Endothelial cell of umbilical vein (primary cell): ENCODE measurements at regions not wholly inside any gene's neighbourhood (a gene's known extent, or its start where the extent isn't known, plus 50 kb on each side); places are given as distances from the start of the nearest gene placed in this dataset.

Experiments
- BruUV-seq: library from RNA; stranded (reverse); fragments of 400-500 nt; replicated peaks from 2 replicates; lab custom pipeline; 2021; lab: Mats Ljungman, UMichigan
- CTCF ChIA-PET: fragments of 300-600, 350-600 bp; sonication (Branson Sonifier 250); formaldehyde crosslinking; loops from one replicate; lab custom pipeline; 2021; ENCODE audit warnings: antibody characterized with exemption, inconsistent platforms; lab: Charles Lee
- POLR2A ChIA-PET: fragments of 300-600, 350-600 bp; sonication (Branson Sonifier 250); formaldehyde crosslinking; loops from one replicate; lab custom pipeline; 2021; ENCODE audit warnings: antibody characterized with exemption, inconsistent platforms; lab: Charles Lee
- DNase-seq: peaks from one replicate; pipeline ENCODE4 v3.0.0-alpha.2; 2011; ENCODE audit warnings: low read depth, low spot score
- FAIRE-seq: peaks from 2 replicates; lab custom pipeline; 2011; peaks lifted over from hg19 to GRCh38; lab: Jason Lieb, UNC
- H2AFZ ChIP-seq: 2 replicates; pipeline ENCODE4 v1.6.0; 2012; ENCODE audit warnings: low read depth, low read length, control low read depth, inconsistent platforms
- H3K27ac ChIP-seq: 2 replicates; pipeline ENCODE4 v1.5.1; 2011; ENCODE audit warnings: low read depth, mild to moderate bottlenecking, control low read depth, low read length, moderate library complexity; ENCODE audit not compliant: insufficient read depth
- H3K27me3 ChIP-seq, 2 experiments: 2 replicates each; pipeline versions ENCODE4 v1.6.0 to v1.6.1; 2011; ENCODE audit warnings: low read length in 2 of 2, mixed read lengths in 1 of 2; ENCODE audit not compliant: control insufficient read depth in 2 of 2, insufficient read depth in 2 of 2
- H3K36me3 ChIP-seq, 2 experiments: 2 replicates in 1 of 2; 3 replicates in 1 of 2; pipeline ENCODE4 v1.5.1; 2011; ENCODE audit warnings: low read length in 2 of 2, mild to moderate bottlenecking in 1 of 2, moderate library complexity in 1 of 2; ENCODE audit not compliant: control insufficient read depth in 2 of 2, insufficient read depth in 2 of 2; ENCODE audit errors: extremely low read depth in 1 of 2
- H3K4me1 ChIP-seq: 3 replicates; pipeline ENCODE4 v1.5.1; 2011; ENCODE audit warnings: mild to moderate bottlenecking, low read length; ENCODE audit not compliant: control insufficient read depth, insufficient read depth; ENCODE audit errors: extremely low read depth
- H3K4me2 ChIP-seq: 2 replicates; pipeline ENCODE4 v1.6.1; 2011; ENCODE audit warnings: low read length, control low read depth, mixed read lengths; ENCODE audit not compliant: insufficient read depth
- H3K4me3 ChIP-seq, 3 experiments: fragments of 200-600 bp in 1 of 3; sonication (generic), shearing (Covaris generic) in 1 of 3; replicated peaks in 1 of 3; 2 replicates each; pipeline ENCODE4 v1.5.1; 2011 to 2016; ENCODE audit warnings: control low read depth in 3 of 3, low read length in 3 of 3, mild to moderate bottlenecking in 2 of 3, inconsistent platforms in 1 of 3, low read depth in 1 of 3, moderate library complexity in 1 of 3; ENCODE audit not compliant: insufficient read depth in 1 of 3
- H3K79me2 ChIP-seq: 2 replicates; pipeline ENCODE4 v1.6.0; 2012; ENCODE audit warnings: low read length, inconsistent platforms; ENCODE audit not compliant: control insufficient read depth, insufficient read depth
- H3K9ac ChIP-seq: replicated peaks from 2 replicates; pipeline ENCODE3; 2011; ENCODE audit warnings: low read length, control low read depth; ENCODE audit not compliant: insufficient read depth; ENCODE audit errors: extremely low read depth
- H3K9me1 ChIP-seq: replicated peaks from 3 replicates; pipeline ENCODE4 v1.6.0; 2011; ENCODE audit warnings: mild to moderate bottlenecking, low read length; ENCODE audit not compliant: control insufficient read depth, insufficient read depth; ENCODE audit errors: extremely low read depth
- H3K9me3 ChIP-seq: replicated peaks from 2 replicates; pipeline ENCODE4 v1.5.1; 2012; ENCODE audit warnings: low read length, inconsistent platforms; ENCODE audit not compliant: control insufficient read depth, insufficient read depth
- H4K20me1 ChIP-seq: replicated peaks from 2 replicates; pipeline ENCODE3; 2011; ENCODE audit warnings: mild to moderate bottlenecking, low read length; ENCODE audit not compliant: control insufficient read depth, insufficient read depth; ENCODE audit errors: extremely low read depth
- EZH2 ChIP-seq: IDR thresholded peaks from 2 replicates; pipeline ENCODE4 v1.6.1; 2012; ENCODE audit warnings: borderline replicate concordance, low read depth, mild to moderate bottlenecking, moderate library complexity, low read length, inconsistent platforms; ENCODE audit not compliant: severe bottlenecking
- FOS ChIP-seq: IDR thresholded peaks from 2 replicates; pipeline ENCODE4 v1.6.1; 2011; ENCODE audit warnings: mild to moderate bottlenecking, low read length, moderate library complexity, borderline replicate concordance; ENCODE audit not compliant: insufficient read depth
- GATA2 ChIP-seq: IDR thresholded peaks from 2 replicates; pipeline ENCODE4 v1.7.0; 2011; ENCODE audit warnings: low read depth, mild to moderate bottlenecking, moderate library complexity, mixed read lengths, low read length; ENCODE audit not compliant: insufficient read length, insufficient read depth
- JUN ChIP-seq: IDR thresholded peaks from 2 replicates; pipeline ENCODE4 v1.6.1; 2011; ENCODE audit warnings: borderline replicate concordance, low read depth; ENCODE audit not compliant: insufficient read length, insufficient read depth
- MAX ChIP-seq: IDR thresholded peaks from 2 replicates; pipeline ENCODE4 v1.6.1; 2011; ENCODE audit not compliant: insufficient read depth, insufficient read length
- MYC ChIP-seq: IDR thresholded peaks from one replicate; pipeline ENCODE4 v1.6.1; 2011; ENCODE audit warnings: mild to moderate bottlenecking, low read depth, low read length
- POLR2A ChIP-seq: IDR thresholded peaks from 2 replicates; pipeline ENCODE4 v1.6.1; 2012; ENCODE audit warnings: low read depth, mild to moderate bottlenecking, control low read depth, low read length
- POLR2AphosphoS5 ChIP-seq: IDR thresholded peaks from 2 replicates; pipeline ENCODE4 v1.6.1; 2012; ENCODE audit warnings: low read depth, mild to moderate bottlenecking, control low read depth, low read length, moderate library complexity; ENCODE audit not compliant: insufficient read depth
- dilution Hi-C: fragments of 300-500 bp; cut with MboI; formaldehyde crosslinking; loops from one replicate; pipeline ENCODE4 v1.15.0; 2019; ENCODE audit warnings: low sequenced_read_pairs; ENCODE audit not compliant: extremely low pct_ligation_motif_present
- intact Hi-C: fragments of 100-400 bp; cut with micrococcal nuclease; formaldehyde crosslinking; loops from one replicate; pipeline ENCODE4 v1.10.0; 2022
- TF ChIP-seq, protein P1 (sequence below), 2 donors: IDR thresholded peaks; 1 replicate in 1 of 2; 2 replicates in 1 of 2; pipeline ENCODE4 v1.5.1; 2011; ENCODE audit warnings: low read length in 2 of 2, mild to moderate bottlenecking in 2 of 2, moderate library complexity in 2 of 2, control low read depth in 1 of 2, inconsistent platforms in 1 of 2, low read depth in 1 of 2; ENCODE audit not compliant: insufficient read depth in 1 of 2; ENCODE audit errors: extremely low read depth in 1 of 2

DNA sequence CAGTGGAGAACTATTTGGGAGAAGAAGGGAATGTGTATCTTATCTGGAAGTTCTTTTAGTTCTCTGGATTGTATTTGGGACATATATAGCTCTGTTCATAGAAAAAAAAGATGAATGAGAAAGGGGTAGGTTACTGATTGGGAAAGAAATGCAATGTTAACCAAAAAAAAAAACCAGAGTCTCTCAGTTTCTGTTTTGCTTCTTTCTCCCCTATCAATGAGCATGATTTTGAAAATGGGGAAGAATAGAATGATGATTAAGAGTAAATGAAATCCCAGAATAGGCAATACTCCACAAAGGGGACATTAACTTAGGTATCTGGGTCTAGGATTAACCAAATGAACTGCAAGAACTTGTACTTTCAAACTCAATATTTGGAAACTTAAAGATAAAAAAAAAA is 92.9 kb downstream of the RHOU start:
- peaks cover 0 to 3% of the 10 kb centered on the region in 2 experiments for H3K27me3 ChIP-seq
- dilution Hi-C loops = no loop called here
- H4K20me1 ChIP-seq = no peaks in the 10 kb centered on the region
- H3K9me3 ChIP-seq = no peaks in the 10 kb centered on the region
- DNase-seq = no peak
- no TSS peak for BruUV-seq
- intact Hi-C loops = no loop called here
- CTCF ChIA-PET = interaction anchor here (0.6 to 0.8 kb wide), 2 partner anchors 10 to 14 kb away, joined by 3 read pairs; no protein-coding TSS in a partner anchor
- H3K4me2 ChIP-seq = no peak overlapping the region
- no peaks in the 10 kb centered on the region for H3K36me3 ChIP-seq
- FAIRE-seq = no peak
- no peak overlapping the region for H3K27ac ChIP-seq
- TF ChIP-seq POLR2AphosphoS5 (no peak), MAX (no peak), GATA2 (no peak), MYC (no peak)
- no peak overlapping the region for H2AFZ ChIP-seq
- no peak overlapping the region for H3K4me3 ChIP-seq
- POLR2A ChIA-PET = no interaction called here
- H3K79me2 ChIP-seq = no peaks in the 10 kb centered on the region
- H3K4me1 ChIP-seq = peaks cover 8% of the 10 kb centered on the region
- no peak overlapping the region for H3K9ac ChIP-seq
- H3K9me1 ChIP-seq = no peaks in the 10 kb centered on the region

GRCh38 chr1:228830185-228830953 is 95.1 kb downstream of the RHOU start:
- Histone ChIP-seq H3K27me3 (peaks cover 0 to 3% of the 10 kb centered on the region in 2 experiments), H3K9ac (no peak overlapping the region), H3K36me3 (no peaks in the 10 kb centered on the region), H3K4me1 (peaks cover 8% of the 10 kb centered on the region), H3K27ac (no peak overlapping the region), H3K79me2 (no peaks in the 10 kb centered on the region), H2AFZ (no peak overlapping the region), H4K20me1 (no peaks in the 10 kb centered on the region), H3K9me3 (no peaks in the 10 kb centered on the region), H3K4me3 (no peak overlapping the region), H3K4me2 (no peak overlapping the region), H3K9me1 (no peaks in the 10 kb centered on the region)
- POLR2A ChIA-PET = interaction anchor here (0.6 kb wide), 1 partner anchor 445 kb away, joined by 9 read pairs; no protein-coding TSS in a partner anchor
- no TSS peak for BruUV-seq
- CTCF ChIA-PET = interaction anchor here (1.1 kb wide), 1 partner anchor 180 kb away, joined by 3 read pairs; no protein-coding TSS in a partner anchor
- TF ChIP-seq MYC = no peak
- TF ChIP-seq FOS = no peak
- TF ChIP-seq, protein P1, sequence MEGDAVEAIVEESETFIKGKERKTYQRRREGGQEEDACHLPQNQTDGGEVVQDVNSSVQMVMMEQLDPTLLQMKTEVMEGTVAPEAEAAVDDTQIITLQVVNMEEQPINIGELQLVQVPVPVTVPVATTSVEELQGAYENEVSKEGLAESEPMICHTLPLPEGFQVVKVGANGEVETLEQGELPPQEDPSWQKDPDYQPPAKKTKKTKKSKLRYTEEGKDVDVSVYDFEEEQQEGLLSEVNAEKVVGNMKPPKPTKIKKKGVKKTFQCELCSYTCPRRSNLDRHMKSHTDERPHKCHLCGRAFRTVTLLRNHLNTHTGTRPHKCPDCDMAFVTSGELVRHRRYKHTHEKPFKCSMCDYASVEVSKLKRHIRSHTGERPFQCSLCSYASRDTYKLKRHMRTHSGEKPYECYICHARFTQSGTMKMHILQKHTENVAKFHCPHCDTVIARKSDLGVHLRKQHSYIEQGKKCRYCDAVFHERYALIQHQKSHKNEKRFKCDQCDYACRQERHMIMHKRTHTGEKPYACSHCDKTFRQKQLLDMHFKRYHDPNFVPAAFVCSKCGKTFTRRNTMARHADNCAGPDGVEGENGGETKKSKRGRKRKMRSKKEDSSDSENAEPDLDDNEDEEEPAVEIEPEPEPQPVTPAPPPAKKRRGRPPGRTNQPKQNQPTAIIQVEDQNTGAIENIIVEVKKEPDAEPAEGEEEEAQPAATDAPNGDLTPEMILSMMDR (IDR thresholded peaks at IDR 0.05; ENCODE audit: extremely low read depth in 1 of 2, insufficient read depth in 1 of 2, low read depth in 1 of 2, low read length in 2 of 2) = no peak
- no peak for TF ChIP-seq JUN
- TF ChIP-seq EZH2 = no peak
- TF ChIP-seq POLR2A = no peak
- no peak for TF ChIP-seq GATA2
- no peak for TF ChIP-seq MAX
- FAIRE-seq (no peak), DNase-seq (no peak)
- dilution Hi-C loops (no loop called here), intact Hi-C loops (no loop called here)
